HUES64 (cell line): ENCODE measurements at regions not wholly inside any gene's neighbourhood (a gene's known extent, or its start where the extent isn't known, plus 50 kb on each side); places are given as distances from the start of the nearest gene placed in this dataset.
"Not testable (repeated sequence)": the region's sequence is repeated elsewhere in the genome, so short reads cannot be mapped to it uniquely, and the experiment has no call there.

Source experiments
- H3K27ac ChIP-seq: 2 replicates; pipeline ENCODE4 v1.7.0; 2013; ENCODE audit warnings: low read depth, low read length, inconsistent platforms
- H3K27me3 ChIP-seq: 2 replicates; pipeline ENCODE4 v1.6.1; 2013; ENCODE audit warnings: mild to moderate bottlenecking, low read length; ENCODE audit not compliant: insufficient read depth
- H3K36me3 ChIP-seq: 2 replicates; pipeline ENCODE4 v1.6.1; 2013; ENCODE audit warnings: mild to moderate bottlenecking, low read length; ENCODE audit not compliant: insufficient read depth
- H3K4me1 ChIP-seq: 2 replicates; pipeline ENCODE4 v1.6.1; 2013; ENCODE audit warnings: mild to moderate bottlenecking, low read length, moderate library complexity; ENCODE audit not compliant: insufficient read depth
- H3K4me3 ChIP-seq: 2 replicates; pipeline ENCODE4 v1.5.1; 2013; ENCODE audit warnings: mild to moderate bottlenecking, low read length, moderate library complexity
- H3K9ac ChIP-seq: 2 replicates; pipeline ENCODE4 v1.6.1; 2013; ENCODE audit warnings: mild to moderate bottlenecking, low read depth, low read length
- H3K9me3 ChIP-seq: 2 replicates; pipeline ENCODE4 v1.6.1; 2013; ENCODE audit warnings: low read depth, low read length; ENCODE audit not compliant: insufficient read depth
- WGBS: fragments of 150-250, 120-280 bp; methylation state at CpG from one replicate; pipeline ENCODE4 v1.1.7; 2013; ENCODE audit warnings: missing lambda C conversion rate; 5-methylcytosine and 5-hydroxymethylcytosine counted together

- no peaks in the 10 kb centered on the region for H3K9me3 ChIP-seq
- H3K36me3 ChIP-seq = no peaks in the 10 kb centered on the region
- 100% methylated on average over 1 of the region's 1 CpG for WGBS
- no peak overlapping the region for H3K9ac ChIP-seq
- no peak overlapping the region for H3K4me3 ChIP-seq
- H3K4me1 ChIP-seq = no peaks in the 10 kb centered on the region
- no peak overlapping the region for H3K27ac ChIP-seq
- no peaks in the 10 kb centered on the region for H3K27me3 ChIP-seq
Observed at GRCh38 chr17:70375406-70375805, 206.1 kb downstream of the KCNJ2 start.

- Histone ChIP-seq H3K9me3 (no peaks in the 10 kb centered on the region), H3K36me3 (no peaks in the 10 kb centered on the region), H3K27ac (no peak overlapping the region), H3K4me1 (no peaks in the 10 kb centered on the region), H3K27me3 (no peaks in the 10 kb centered on the region), H3K9ac (no peak overlapping the region), H3K4me3 (no peak overlapping the region)
- WGBS = 94% methylated on average over 4 of the region's 4 CpGs
Observed at GRCh38 chr17:70375813-70376770, 206.8 kb downstream of the KCNJ2 start.

- Histone ChIP-seq H3K4me1 (no peaks in the 10 kb centered on the region), H3K27ac (no peak overlapping the region), H3K4me3 (no peak overlapping the region), H3K36me3 (no peaks in the 10 kb centered on the region), H3K27me3 (no peaks in the 10 kb centered on the region), H3K9ac (no peak overlapping the region), H3K9me3 (no peaks in the 10 kb centered on the region)
- 79% methylated on average over 2 of the region's 4 CpGs for WGBS
Observed at GRCh38 chr17:70377654-70378053, 208.3 kb downstream of the KCNJ2 start.

- H3K36me3 ChIP-seq = no peaks in the 10 kb centered on the region
- no peak overlapping the region for H3K4me3 ChIP-seq
- no peaks in the 10 kb centered on the region for H3K9me3 ChIP-seq
- H3K4me1 ChIP-seq = no peaks in the 10 kb centered on the region
- no peaks in the 10 kb centered on the region for H3K27me3 ChIP-seq
- H3K9ac ChIP-seq = no peak overlapping the region
- H3K27ac ChIP-seq = no peak overlapping the region
Observed at GRCh38 chr17:70378076-70378475, 208.7 kb downstream of the KCNJ2 start.

GRCh38 chr17:70379945-70380344 is 210.6 kb downstream of the KCNJ2 start:
- Histone ChIP-seq H3K4me3 (no peak overlapping the region), H3K27me3 (no peaks in the 10 kb centered on the region), H3K9me3 (no peaks in the 10 kb centered on the region), H3K36me3 (no peaks in the 10 kb centered on the region), H3K9ac (no peak overlapping the region), H3K4me1 (no peaks in the 10 kb centered on the region), H3K27ac (no peak overlapping the region)
- 96% methylated on average over 3 of the region's 3 CpGs for WGBS

GRCh38 chr17:70381916-70382315 is 212.6 kb downstream of the KCNJ2 start:
- H3K9ac ChIP-seq, H3K27ac ChIP-seq, H3K4me1 ChIP-seq, H3K36me3 ChIP-seq, H3K9me3 ChIP-seq, H3K27me3 ChIP-seq, H3K4me3 ChIP-seq: not testable (repeated sequence)
- 99% methylated on average over 15 of the region's 15 CpGs for WGBS

- no peaks in the 10 kb centered on the region for H3K9me3 ChIP-seq
- H3K4me3 ChIP-seq = no peak overlapping the region
- H3K9ac ChIP-seq = no peak overlapping the region
- no peaks in the 10 kb centered on the region for H3K4me1 ChIP-seq
- H3K27ac ChIP-seq = no peak overlapping the region
- no peaks in the 10 kb centered on the region for H3K36me3 ChIP-seq
- no peaks in the 10 kb centered on the region for H3K27me3 ChIP-seq
Observed at GRCh38 chr17:70388326-70388725, 219.0 kb downstream of the KCNJ2 start.

GRCh38 chr17:70389232-70389757 is 220.0 kb downstream of the KCNJ2 start:
- not testable (repeated sequence) for H3K9me3 ChIP-seq, H3K4me3 ChIP-seq, H3K36me3 ChIP-seq, H3K9ac ChIP-seq, H3K27ac ChIP-seq, H3K27me3 ChIP-seq, H3K4me1 ChIP-seq
- WGBS = 92% methylated on average over 23 of the region's 23 CpGs

- Histone ChIP-seq H3K27ac (no peak overlapping the region), H3K36me3 (no peaks in the 10 kb centered on the region), H3K4me1 (no peaks in the 10 kb centered on the region), H3K9me3 (no peaks in the 10 kb centered on the region), H3K27me3 (no peaks in the 10 kb centered on the region), H3K9ac (no peak overlapping the region), H3K4me3 (no peak overlapping the region)
- WGBS = 95% methylated on average over 2 of the region's 4 CpGs
Observed at GRCh38 chr17:70390049-70390448, 220.7 kb downstream of the KCNJ2 start.

GRCh38 chr17:70394473-70395232 is 225.3 kb downstream of the KCNJ2 start:
- no peaks in the 10 kb centered on the region for H3K27me3 ChIP-seq
- H3K4me1 ChIP-seq = no peaks in the 10 kb centered on the region
- no peak overlapping the region for H3K27ac ChIP-seq
- WGBS = 100% methylated on average over 1 of the region's 2 CpGs
- H3K4me3 ChIP-seq = no peak overlapping the region
- H3K9ac ChIP-seq = no peak overlapping the region
- no peaks in the 10 kb centered on the region for H3K36me3 ChIP-seq
- no peaks in the 10 kb centered on the region for H3K9me3 ChIP-seq

GRCh38 chr17:70405492-70406220 is 236.3 kb downstream of the KCNJ2 start:
- Histone ChIP-seq H3K9ac (no peak overlapping the region), H3K27me3 (no peaks in the 10 kb centered on the region), H3K36me3 (no peaks in the 10 kb centered on the region), H3K9me3 (no peaks in the 10 kb centered on the region), H3K4me3 (no peak overlapping the region), H3K27ac (no peak overlapping the region), H3K4me1 (no peaks in the 10 kb centered on the region)
- 100% methylated on average over 1 of the region's 1 CpG for WGBS
